ENCODE measurements at regions not wholly inside any gene's neighbourhood (a gene's known extent, or its start where the extent isn't known, plus 50 kb on each side); places are given as distances from the start of the nearest gene placed in this dataset.

DNA sequence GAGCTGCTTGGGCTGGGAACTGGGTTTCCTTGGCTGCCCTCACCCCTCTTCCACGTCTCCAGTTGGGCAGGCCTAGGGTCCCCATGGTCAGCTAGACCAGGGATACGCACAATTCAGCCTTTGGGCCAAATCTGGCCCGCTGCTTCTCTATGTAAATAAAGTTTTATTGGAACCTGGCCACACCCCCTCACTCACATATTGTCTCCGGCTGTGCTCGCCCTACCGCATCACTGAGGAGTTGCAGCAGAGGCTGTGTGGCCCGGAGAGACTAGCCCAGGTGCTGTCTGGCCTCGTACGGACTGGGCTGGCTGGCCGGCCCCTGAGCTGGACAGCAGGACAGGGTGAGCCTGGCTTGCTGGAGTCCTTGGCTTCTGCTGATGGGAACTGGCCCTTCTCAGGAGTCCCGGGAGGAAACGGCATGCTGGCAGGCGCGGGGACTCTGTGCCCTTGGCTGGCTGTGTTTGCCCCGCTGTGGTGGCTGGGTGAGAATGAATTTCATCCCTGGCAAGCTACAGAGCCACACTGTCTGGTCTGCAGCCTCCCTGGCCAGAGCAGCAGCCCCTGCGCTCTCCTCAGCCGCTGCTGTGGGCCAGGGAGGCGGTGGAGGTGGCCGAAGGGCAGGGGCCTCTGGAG lies 82.0 kb downstream of the ENGASE start:
- Histone ChIP-seq H3K9me1 (ENCODE audit: control insufficient read depth, extremely low read depth, insufficient read depth, low read length) (no peaks in the 10 kb centered on the region), H3K27me3 (ENCODE audit: control insufficient read depth, extremely low read depth, insufficient read depth, low read length) (peaks cover 26% of the 10 kb centered on the region), H4K20me1 (ENCODE audit: control insufficient read depth, extremely low read depth, insufficient read depth, low read length) (no peaks in the 10 kb centered on the region), H3K4me2 (ENCODE audit: control insufficient read depth, extremely low read depth, insufficient read depth, low read depth, low read length) (no peak overlapping the region), H3K79me2 (ENCODE audit: control insufficient read depth, insufficient read depth, low read length) (no peaks in the 10 kb centered on the region), H3K4me1 (ENCODE audit: control insufficient read depth, extremely low read depth, insufficient read depth, low read length) (peaks cover 5% of the 10 kb centered on the region), H3K27ac (ENCODE audit: control insufficient read depth, insufficient read depth, low read length) (no peak overlapping the region), H3K4me3 (ENCODE audit: control insufficient read depth in 2 of 3, extremely low read depth in 1 of 3, insufficient read depth in 2 of 3, low read depth in 1 of 3, low read length in 3 of 3) (no peak overlapping the region), H3K9ac (ENCODE audit: control insufficient read depth, extremely low read depth, insufficient read depth, low read length) (no peak overlapping the region), H2AFZ (ENCODE audit: control insufficient read depth, low read length) (no peak overlapping the region), H3K9me3 (ENCODE audit: control insufficient read depth, low read depth, low read length) (no peaks in the 10 kb centered on the region), H3K36me3 (ENCODE audit: control insufficient read depth in 2 of 2, extremely low read depth in 1 of 2, insufficient read depth in 2 of 2, low read length in 2 of 2) (no peaks in the 10 kb centered on the region)
- TF ChIP-seq EZH2 (IDR thresholded peaks at IDR 0.05; ENCODE audit: low read length) = no peak
- TF ChIP-seq, protein P1, sequence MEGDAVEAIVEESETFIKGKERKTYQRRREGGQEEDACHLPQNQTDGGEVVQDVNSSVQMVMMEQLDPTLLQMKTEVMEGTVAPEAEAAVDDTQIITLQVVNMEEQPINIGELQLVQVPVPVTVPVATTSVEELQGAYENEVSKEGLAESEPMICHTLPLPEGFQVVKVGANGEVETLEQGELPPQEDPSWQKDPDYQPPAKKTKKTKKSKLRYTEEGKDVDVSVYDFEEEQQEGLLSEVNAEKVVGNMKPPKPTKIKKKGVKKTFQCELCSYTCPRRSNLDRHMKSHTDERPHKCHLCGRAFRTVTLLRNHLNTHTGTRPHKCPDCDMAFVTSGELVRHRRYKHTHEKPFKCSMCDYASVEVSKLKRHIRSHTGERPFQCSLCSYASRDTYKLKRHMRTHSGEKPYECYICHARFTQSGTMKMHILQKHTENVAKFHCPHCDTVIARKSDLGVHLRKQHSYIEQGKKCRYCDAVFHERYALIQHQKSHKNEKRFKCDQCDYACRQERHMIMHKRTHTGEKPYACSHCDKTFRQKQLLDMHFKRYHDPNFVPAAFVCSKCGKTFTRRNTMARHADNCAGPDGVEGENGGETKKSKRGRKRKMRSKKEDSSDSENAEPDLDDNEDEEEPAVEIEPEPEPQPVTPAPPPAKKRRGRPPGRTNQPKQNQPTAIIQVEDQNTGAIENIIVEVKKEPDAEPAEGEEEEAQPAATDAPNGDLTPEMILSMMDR (optimal IDR thresholded peaks at IDR 0.05 in 1 of 3, IDR thresholded peaks at IDR 0.05 in 1 of 3, conservative IDR thresholded peaks at IDR 0.05 in 1 of 3; ENCODE audit: extremely low read depth in 1 of 3, insufficient read depth in 2 of 3, low read length in 3 of 3) = no peak
- no peak for FAIRE-seq
- DNase-seq (ENCODE audit: low read depth, low spot score) = no peak
- dilution Hi-C loops (cut with MboI; ENCODE audit: extremely low pct_ligation_motif_present, low sequenced_read_pairs) = no loop called here

DNA sequence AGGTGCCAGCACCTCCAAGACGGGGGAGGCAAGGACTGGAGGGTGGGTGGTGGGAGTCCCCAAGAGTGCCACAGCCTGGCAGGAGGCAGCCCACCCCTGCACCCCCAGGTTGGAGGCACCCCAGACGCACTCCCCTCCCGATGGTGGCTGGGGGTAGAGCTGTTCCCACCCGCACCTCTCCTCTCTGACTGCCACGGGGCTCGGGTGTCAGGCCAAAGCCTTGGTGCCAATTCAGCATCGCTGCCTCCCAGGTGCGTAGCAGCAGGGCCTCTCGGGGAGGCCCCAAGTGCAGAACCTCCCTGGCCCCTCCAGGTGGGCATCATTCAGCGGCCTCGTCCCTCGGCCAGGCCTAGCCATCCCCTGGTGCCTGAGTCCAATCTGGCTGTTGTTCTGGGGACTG lies 81.1 kb downstream of the ENGASE start:
- Histone ChIP-seq H4K20me1 (ENCODE audit: control insufficient read depth, extremely low read depth, insufficient read depth, low read length) (no peaks in the 10 kb centered on the region), H3K4me2 (ENCODE audit: control insufficient read depth, extremely low read depth, insufficient read depth, low read depth, low read length) (no peak overlapping the region), H3K79me2 (ENCODE audit: control insufficient read depth, insufficient read depth, low read length) (no peaks in the 10 kb centered on the region), H3K9me1 (ENCODE audit: control insufficient read depth, extremely low read depth, insufficient read depth, low read length) (no peaks in the 10 kb centered on the region), H3K36me3 (ENCODE audit: control insufficient read depth in 2 of 2, extremely low read depth in 1 of 2, insufficient read depth in 2 of 2, low read length in 2 of 2) (no peaks in the 10 kb centered on the region), H3K9me3 (ENCODE audit: control insufficient read depth, low read depth, low read length) (no peaks in the 10 kb centered on the region), H2AFZ (ENCODE audit: control insufficient read depth, low read length) (no peak overlapping the region), H3K27me3 (ENCODE audit: control insufficient read depth, extremely low read depth, insufficient read depth, low read length) (peaks cover 26% of the 10 kb centered on the region), H3K4me1 (ENCODE audit: control insufficient read depth, extremely low read depth, insufficient read depth, low read length) (no peaks in the 10 kb centered on the region), H3K27ac (ENCODE audit: control insufficient read depth, insufficient read depth, low read length) (no peak overlapping the region), H3K4me3 (ENCODE audit: control insufficient read depth in 2 of 3, extremely low read depth in 1 of 3, insufficient read depth in 2 of 3, low read depth in 1 of 3, low read length in 3 of 3) (no peak overlapping the region), H3K9ac (ENCODE audit: control insufficient read depth, extremely low read depth, insufficient read depth, low read length) (no peak overlapping the region)
- dilution Hi-C loops (cut with MboI; ENCODE audit: extremely low pct_ligation_motif_present, low sequenced_read_pairs) = no loop called here
- TF ChIP-seq EZH2 (IDR thresholded peaks at IDR 0.05; ENCODE audit: low read length) = no peak
- TF ChIP-seq, protein P1 (optimal IDR thresholded peaks at IDR 0.05 in 1 of 3, IDR thresholded peaks at IDR 0.05 in 1 of 3, conservative IDR thresholded peaks at IDR 0.05 in 1 of 3; ENCODE audit: extremely low read depth in 1 of 3, insufficient read depth in 2 of 3, low read length in 3 of 3) = no peak
- DNase-seq (ENCODE audit: low read depth, low spot score) (no peak), FAIRE-seq (no peak)

All from keratinocyte (primary cell).